HEK293 (cell line): ENCODE measurements at regions not wholly inside any gene's neighbourhood (a gene's known extent, or its start where the extent isn't known, plus 50 kb on each side); places are given as distances from the start of the nearest gene placed in this dataset.
"Not testable (repeated sequence)": the region's sequence is repeated elsewhere in the genome, so short reads cannot be mapped to it uniquely, and the experiment has no call there.

Experiments
- CTCF ChIA-PET: fragments of 350-600 bp; formaldehyde crosslinking; extraction: SDS; loops from one replicate; lab custom pipeline; 2021; ENCODE audit warnings: antibody characterized with exemption; lab: Yijun Ruan, JAX
- POLR2A ChIA-PET: fragments of 300-600 bp; formaldehyde crosslinking; extraction: SDS; loops from one replicate; lab custom pipeline; 2020; ENCODE audit warnings: antibody characterized with exemption, inconsistent platforms; lab: Yijun Ruan, JAX
- H3K27ac ChIP-seq: fragments of 200-500 bp; sonication (Bioruptor generic); 2 replicates; pipeline ENCODE4 v1.5.1; 2014; ENCODE audit warnings: low read depth, low read length, control low read depth, inconsistent platforms; ENCODE audit errors: extremely low read depth
- H3K36me3 ChIP-seq, 2 experiments: fragments of 200-500 bp in 1 of 2; sonication (Bioruptor generic) in 1 of 2; 1 replicate in 1 of 2; 2 replicates in 1 of 2; pipeline ENCODE4 v1.5.1; 2014 to 2017; ENCODE audit warnings: inconsistent platforms in 2 of 2, low read length in 2 of 2; ENCODE audit not compliant: control insufficient read depth in 2 of 2, insufficient read depth in 1 of 2
- H3K4me1 ChIP-seq: fragments of 200-500 bp; sonication (Bioruptor generic); 2 replicates; pipeline ENCODE4 v1.5.1; 2014; ENCODE audit warnings: mild to moderate bottlenecking, low read length, inconsistent platforms; ENCODE audit not compliant: control insufficient read depth, insufficient read depth
- H3K4me3 ChIP-seq: 2 replicates; pipeline ENCODE4 v1.5.1; 2011; ENCODE audit warnings: low read depth, mild to moderate bottlenecking, control low read depth, low read length, moderate library complexity
- H3K9me3 ChIP-seq: fragments of 200-500 bp; sonication (Bioruptor generic); 2 replicates; pipeline ENCODE4 v1.5.1; 2014; ENCODE audit warnings: low read depth, low read length, inconsistent platforms; ENCODE audit not compliant: control insufficient read depth, insufficient read depth

GRCh38 chr22:15832235-15832634, 142.4 kb downstream of the POTEH start:
- POLR2A ChIA-PET, H3K9me3 ChIP-seq, CTCF ChIA-PET: not testable (repeated sequence)

GRCh38 chr22:15835729-15836128, 145.9 kb downstream of the POTEH start:
- H3K27ac ChIP-seq, H3K4me3 ChIP-seq, H3K4me1 ChIP-seq, CTCF ChIA-PET, POLR2A ChIA-PET, H3K9me3 ChIP-seq, H3K36me3 ChIP-seq: not testable (repeated sequence)

More at GRCh38 chr22:15832235-15832634, 142.4 kb downstream of the POTEH start:
- not testable (repeated sequence) for H3K36me3 ChIP-seq, H3K4me1 ChIP-seq, H3K4me3 ChIP-seq, H3K27ac ChIP-seq

GRCh38 chr22:15849772-15850171, 159.9 kb downstream of the POTEH start:
- H3K4me3 ChIP-seq, H3K4me1 ChIP-seq, POLR2A ChIA-PET, H3K9me3 ChIP-seq, CTCF ChIA-PET, H3K27ac ChIP-seq, H3K36me3 ChIP-seq: not testable (repeated sequence)

- H3K9me3 ChIP-seq, H3K27ac ChIP-seq, H3K4me3 ChIP-seq, CTCF ChIA-PET, H3K36me3 ChIP-seq, H3K4me1 ChIP-seq, POLR2A ChIA-PET: not testable (repeated sequence)
Observed at GRCh38 chr22:15853716-15854373, 164.0 kb downstream of the POTEH start.

GRCh38 chr22:15854421-15854820, 164.6 kb downstream of the POTEH start:
- H3K4me3 ChIP-seq, H3K9me3 ChIP-seq, H3K27ac ChIP-seq, H3K36me3 ChIP-seq, H3K4me1 ChIP-seq, POLR2A ChIA-PET, CTCF ChIA-PET: not testable (repeated sequence)

- H3K36me3 ChIP-seq, H3K9me3 ChIP-seq, POLR2A ChIA-PET, H3K4me3 ChIP-seq, H3K4me1 ChIP-seq, CTCF ChIA-PET, H3K27ac ChIP-seq: not testable (repeated sequence)
Observed at GRCh38 chr22:15854978-15855377, 165.2 kb downstream of the POTEH start.

GRCh38 chr22:15880926-15881325, 191.1 kb downstream of the POTEH start:
- POLR2A ChIA-PET, H3K36me3 ChIP-seq, H3K4me1 ChIP-seq, H3K27ac ChIP-seq, H3K9me3 ChIP-seq, H3K4me3 ChIP-seq, CTCF ChIA-PET: not testable (repeated sequence)

- POLR2A ChIA-PET, CTCF ChIA-PET, H3K9me3 ChIP-seq, H3K36me3 ChIP-seq, H3K4me3 ChIP-seq, H3K4me1 ChIP-seq, H3K27ac ChIP-seq: not testable (repeated sequence)
Observed at GRCh38 chr22:15904326-15904725, 214.5 kb downstream of the POTEH start.

- POLR2A ChIA-PET, H3K9me3 ChIP-seq, H3K4me1 ChIP-seq, H3K36me3 ChIP-seq, H3K4me3 ChIP-seq, CTCF ChIA-PET, H3K27ac ChIP-seq: not testable (repeated sequence)
Observed at GRCh38 chr22:15911704-15912103, 221.9 kb downstream of the POTEH start.

GRCh38 chr22:15919120-15919519, 229.3 kb downstream of the POTEH start:
- H3K9me3 ChIP-seq, H3K4me1 ChIP-seq, CTCF ChIA-PET, H3K36me3 ChIP-seq, H3K27ac ChIP-seq, POLR2A ChIA-PET, H3K4me3 ChIP-seq: not testable (repeated sequence)

GRCh38 chr22:15920941-15921340, 231.1 kb downstream of the POTEH start:
- H3K4me1 ChIP-seq, H3K36me3 ChIP-seq, CTCF ChIA-PET, POLR2A ChIA-PET, H3K27ac ChIP-seq, H3K9me3 ChIP-seq, H3K4me3 ChIP-seq: not testable (repeated sequence)
